H1 (cell line): ENCODE measurements at regions not wholly inside any gene's neighbourhood (a gene's known extent, or its start where the extent isn't known, plus 50 kb on each side); places are given as distances from the start of the nearest gene placed in this dataset.

Experiments
- ATF2 ChIP-seq: IDR thresholded peaks from 2 replicates; pipeline ENCODE4 v1.6.1; 2012; ENCODE audit warnings: low read length, inconsistent platforms
- CREB1 ChIP-seq: IDR thresholded peaks from 2 replicates; pipeline ENCODE4 v1.6.1; 2012; ENCODE audit warnings: inconsistent platforms

DNA sequence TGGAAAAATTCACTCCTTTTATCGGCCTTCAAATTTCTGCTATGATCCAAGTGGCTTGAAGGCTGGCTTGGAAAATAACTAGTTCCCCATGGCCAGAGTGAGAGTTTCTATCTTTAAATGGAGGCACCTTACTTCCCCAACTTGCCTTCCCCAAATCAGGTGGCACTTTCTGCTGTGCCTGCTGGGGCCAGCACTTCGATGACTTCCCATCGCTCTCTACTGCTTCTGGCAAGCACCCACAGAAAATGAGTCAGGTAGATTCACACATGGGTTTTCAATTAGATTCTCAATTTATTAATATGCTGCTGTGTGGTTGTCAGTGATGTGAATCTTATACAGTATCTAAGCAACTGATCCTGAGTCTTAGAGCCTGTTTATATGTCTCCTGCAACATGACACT lies 398.8 kb upstream of the RAG2 start (continued):
- TF ChIP-seq CREB1 (no peak), ATF2 (no peak)
